HCEC 1CT (cell line): ENCODE measurements at regions not wholly inside any gene's neighbourhood (a gene's known extent, or its start where the extent isn't known, plus 50 kb on each side); places are given as distances from the start of the nearest gene placed in this dataset.

Experiments used
- DNase-seq: peaks from one replicate; pipeline ENCODE4 v3.0.0-alpha.2; 2017

- no peak for DNase-seq
These were observed 277.7 kb upstream of the KLF6 start for GRCh38 chr10:4062751-4063150.

- peak; percentile 63 for DNase-seq
These were observed 277.1 kb upstream of the KLF6 start for GRCh38 chr10:4062072-4062471.

GRCh38 chr10:4061441-4061951 is 276.5 kb upstream of the KLF6 start:
- DNase-seq = no peak

- no peak for DNase-seq
These were observed 274.6 kb upstream of the KLF6 start for GRCh38 chr10:4059471-4060138.

GRCh38 chr10:4058514-4059029 is 273.6 kb upstream of the KLF6 start:
- no peak for DNase-seq

GRCh38 chr10:4057725-4058513 is 272.9 kb upstream of the KLF6 start:
- DNase-seq = peak; percentile 30

- no peak for DNase-seq
These were observed 272.0 kb upstream of the KLF6 start for GRCh38 chr10:4057021-4057420.

GRCh38 chr10:4054656-4055435 is 269.8 kb upstream of the KLF6 start:
- no peak for DNase-seq

GRCh38 chr10:4053940-4054339 is 268.9 kb upstream of the KLF6 start:
- no peak for DNase-seq

- no peak for DNase-seq
These were observed 266.7 kb upstream of the KLF6 start for GRCh38 chr10:4051641-4052151.

- DNase-seq = peak; percentile 70
These were observed 266.1 kb upstream of the KLF6 start for GRCh38 chr10:4051011-4051640.

GRCh38 chr10:4050061-4050460 is 265.1 kb upstream of the KLF6 start:
- no peak for DNase-seq

- DNase-seq = no peak
These were observed 264.3 kb upstream of the KLF6 start for GRCh38 chr10:4049348-4049747.

GRCh38 chr10:4048236-4048864 is 263.3 kb upstream of the KLF6 start:
- DNase-seq = no peak

- no peak for DNase-seq
These were observed 261.8 kb upstream of the KLF6 start for GRCh38 chr10:4046712-4047354.

- DNase-seq = no peak
These were observed 261.0 kb upstream of the KLF6 start for GRCh38 chr10:4046030-4046429.

GRCh38 chr10:4043897-4044665 is 259.1 kb upstream of the KLF6 start:
- DNase-seq = no peak

GRCh38 chr10:4041635-4042034 is 256.6 kb upstream of the KLF6 start:
- no peak for DNase-seq

- DNase-seq = no peak
These were observed 253.0 kb upstream of the KLF6 start for GRCh38 chr10:4038000-4038399.

GRCh38 chr10:4035599-4035945 is 250.6 kb upstream of the KLF6 start:
- no peak for DNase-seq
